H1 (cell line): ENCODE measurements at regions not wholly inside any gene's neighbourhood (a gene's known extent, or its start where the extent isn't known, plus 50 kb on each side); places are given as distances from the start of the nearest gene placed in this dataset.

Experiments
- ASH2L ChIP-seq: fragments of 200-600, 300-600 bp; sonication (generic); IDR thresholded peaks from one replicate; pipeline ENCODE4 v1.7.1; 2017; ENCODE audit warnings: low read length
- BCL11A ChIP-seq, 2 experiments: IDR thresholded peaks; one replicate each; pipeline ENCODE4 v1.6.1; 2011; ENCODE audit warnings: low read depth in 2 of 2, low read length in 2 of 2, mild to moderate bottlenecking in 2 of 2
- POLR2AphosphoS5 ChIP-seq: IDR thresholded peaks from 2 replicates; pipeline ENCODE4 v1.6.1; 2011; ENCODE audit warnings: low read depth, low read length
- TBP ChIP-seq: IDR thresholded peaks from 2 replicates; pipeline ENCODE4 v1.6.1; 2011; ENCODE audit warnings: low read depth, low read length, improper control_type of control experiment
- ZNF274 ChIP-seq: IDR thresholded peaks from 2 replicates; pipeline ENCODE4 v1.7.0; 2012; ENCODE audit warnings: low read length, borderline replicate concordance; ENCODE audit errors: extremely low read depth

- no peak for TF ChIP-seq BCL11A (IDR thresholded peaks at IDR 0.05; ENCODE audit: low read depth in 2 of 2, low read length in 2 of 2)
- no peak for TF ChIP-seq TBP
- no peak for TF ChIP-seq ZNF274
- TF ChIP-seq POLR2AphosphoS5, result no peak
- TF ChIP-seq ASH2L, result no peak
Measured at GRCh38 chr12:59453475-59453874, 142.4 kb upstream of the SLC16A7 start (continued).
